Fibroblast of mammary gland (primary cell): ENCODE measurements at regions not wholly inside any gene's neighbourhood (a gene's known extent, or its start where the extent isn't known, plus 50 kb on each side); places are given as distances from the start of the nearest gene placed in this dataset.

Experiments
- DNase-seq: peaks from one replicate; pipeline ENCODE4 v3.0.0-alpha.2; 2010; ENCODE audit warnings: low read depth
- H3K4me3 ChIP-seq: 2 replicates; pipeline ENCODE4 v1.5.1; 2011; ENCODE audit warnings: low read depth, mild to moderate bottlenecking, low read length, moderate library complexity; ENCODE audit not compliant: control insufficient read depth
- TF ChIP-seq, protein P1 (sequence below): conservative IDR thresholded peaks from 2 replicates; pipeline ENCODE4 v1.5.1; 2011; ENCODE audit warnings: low read depth, low read length, inconsistent platforms; ENCODE audit not compliant: control insufficient read depth, insufficient read depth

DNA sequence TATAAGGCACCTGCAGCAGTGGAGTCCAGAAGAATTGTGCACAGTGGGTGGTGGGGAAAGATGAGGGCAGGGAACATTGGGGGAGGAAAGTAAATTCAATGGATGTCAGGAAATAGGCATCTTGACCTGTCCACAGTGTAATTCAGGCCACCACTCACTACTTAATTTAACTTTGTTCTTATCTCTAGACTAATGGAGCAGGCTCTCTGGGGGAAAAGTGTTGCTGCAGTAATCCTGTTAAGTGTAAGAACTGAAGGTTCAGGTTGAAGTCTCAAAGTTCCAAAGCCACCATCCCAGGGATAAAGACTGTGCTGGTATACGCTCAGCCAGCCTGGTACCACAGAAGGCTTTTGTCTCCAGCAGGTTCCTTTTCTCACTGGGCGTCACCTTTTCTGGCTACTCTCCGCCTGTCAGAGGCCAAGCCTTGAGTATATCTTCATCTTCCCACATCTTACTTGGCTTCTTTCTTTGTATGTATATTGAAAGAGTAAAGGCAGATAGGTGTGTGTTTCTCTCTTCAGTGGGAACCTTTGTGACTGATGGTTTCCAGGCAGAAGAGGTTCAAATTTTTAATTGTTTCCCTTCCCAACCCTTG, 150.9 kb upstream of the DMRT1 start:
- no peak overlapping the region for H3K4me3 ChIP-seq
- no peak for DNase-seq
- TF ChIP-seq, protein P1, sequence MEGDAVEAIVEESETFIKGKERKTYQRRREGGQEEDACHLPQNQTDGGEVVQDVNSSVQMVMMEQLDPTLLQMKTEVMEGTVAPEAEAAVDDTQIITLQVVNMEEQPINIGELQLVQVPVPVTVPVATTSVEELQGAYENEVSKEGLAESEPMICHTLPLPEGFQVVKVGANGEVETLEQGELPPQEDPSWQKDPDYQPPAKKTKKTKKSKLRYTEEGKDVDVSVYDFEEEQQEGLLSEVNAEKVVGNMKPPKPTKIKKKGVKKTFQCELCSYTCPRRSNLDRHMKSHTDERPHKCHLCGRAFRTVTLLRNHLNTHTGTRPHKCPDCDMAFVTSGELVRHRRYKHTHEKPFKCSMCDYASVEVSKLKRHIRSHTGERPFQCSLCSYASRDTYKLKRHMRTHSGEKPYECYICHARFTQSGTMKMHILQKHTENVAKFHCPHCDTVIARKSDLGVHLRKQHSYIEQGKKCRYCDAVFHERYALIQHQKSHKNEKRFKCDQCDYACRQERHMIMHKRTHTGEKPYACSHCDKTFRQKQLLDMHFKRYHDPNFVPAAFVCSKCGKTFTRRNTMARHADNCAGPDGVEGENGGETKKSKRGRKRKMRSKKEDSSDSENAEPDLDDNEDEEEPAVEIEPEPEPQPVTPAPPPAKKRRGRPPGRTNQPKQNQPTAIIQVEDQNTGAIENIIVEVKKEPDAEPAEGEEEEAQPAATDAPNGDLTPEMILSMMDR: no peak

DNA sequence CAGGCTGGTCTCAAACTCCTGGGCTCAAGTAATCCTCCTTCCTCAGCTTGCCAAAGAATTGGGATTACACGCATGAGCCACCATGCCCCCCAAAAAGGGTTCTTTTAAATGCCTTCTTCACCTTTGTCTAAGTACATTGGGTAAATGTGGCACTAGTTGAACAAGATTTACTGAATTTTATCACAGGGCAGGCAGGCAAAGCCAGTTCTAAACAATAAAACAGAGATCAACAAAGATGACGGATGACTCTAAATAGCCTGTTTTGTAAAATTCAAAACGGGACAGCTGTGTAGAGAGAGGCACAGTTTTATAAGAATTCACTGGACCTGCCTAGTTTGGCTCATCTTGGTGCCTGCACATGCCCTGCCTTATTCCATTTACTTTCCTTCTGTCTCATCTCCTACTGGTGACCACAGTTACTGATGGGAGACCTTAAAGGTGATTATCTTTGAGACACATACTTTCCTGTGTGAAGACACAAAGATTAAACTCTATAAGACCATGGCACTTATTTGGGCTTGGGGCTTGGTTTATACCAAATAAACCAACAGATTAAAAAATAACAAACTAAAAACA, 149.6 kb upstream of the DMRT1 start:
- no peak for DNase-seq
- H3K4me3 ChIP-seq: no peak overlapping the region
- TF ChIP-seq, protein P1: no peak

DNA sequence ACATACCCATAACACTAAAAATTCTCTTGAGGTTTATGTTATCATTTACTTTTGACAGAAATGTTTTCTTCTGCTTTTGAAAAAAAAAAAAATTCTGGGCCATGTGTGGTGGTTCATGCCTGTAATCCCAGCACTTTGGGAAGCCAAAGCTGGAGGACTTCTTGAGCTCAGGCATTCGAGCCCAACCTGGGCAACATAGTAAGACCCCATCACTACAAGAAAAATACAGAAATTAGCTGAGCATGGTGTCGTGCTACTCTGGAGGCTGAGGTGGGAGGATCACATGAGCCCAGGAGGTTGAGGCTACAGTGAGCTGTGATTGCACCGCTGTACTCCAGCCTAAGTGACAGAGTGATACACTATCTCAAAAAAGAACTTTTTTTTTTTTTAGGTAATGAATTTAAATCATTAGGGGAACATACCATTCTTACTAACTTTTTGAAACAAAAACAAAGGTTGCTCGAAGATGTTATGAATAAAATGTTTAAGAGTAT, 148.8 kb upstream of the DMRT1 start:
- H3K4me3 ChIP-seq: no peak overlapping the region
- no peak for DNase-seq
- TF ChIP-seq, protein P1: no peak

DNA sequence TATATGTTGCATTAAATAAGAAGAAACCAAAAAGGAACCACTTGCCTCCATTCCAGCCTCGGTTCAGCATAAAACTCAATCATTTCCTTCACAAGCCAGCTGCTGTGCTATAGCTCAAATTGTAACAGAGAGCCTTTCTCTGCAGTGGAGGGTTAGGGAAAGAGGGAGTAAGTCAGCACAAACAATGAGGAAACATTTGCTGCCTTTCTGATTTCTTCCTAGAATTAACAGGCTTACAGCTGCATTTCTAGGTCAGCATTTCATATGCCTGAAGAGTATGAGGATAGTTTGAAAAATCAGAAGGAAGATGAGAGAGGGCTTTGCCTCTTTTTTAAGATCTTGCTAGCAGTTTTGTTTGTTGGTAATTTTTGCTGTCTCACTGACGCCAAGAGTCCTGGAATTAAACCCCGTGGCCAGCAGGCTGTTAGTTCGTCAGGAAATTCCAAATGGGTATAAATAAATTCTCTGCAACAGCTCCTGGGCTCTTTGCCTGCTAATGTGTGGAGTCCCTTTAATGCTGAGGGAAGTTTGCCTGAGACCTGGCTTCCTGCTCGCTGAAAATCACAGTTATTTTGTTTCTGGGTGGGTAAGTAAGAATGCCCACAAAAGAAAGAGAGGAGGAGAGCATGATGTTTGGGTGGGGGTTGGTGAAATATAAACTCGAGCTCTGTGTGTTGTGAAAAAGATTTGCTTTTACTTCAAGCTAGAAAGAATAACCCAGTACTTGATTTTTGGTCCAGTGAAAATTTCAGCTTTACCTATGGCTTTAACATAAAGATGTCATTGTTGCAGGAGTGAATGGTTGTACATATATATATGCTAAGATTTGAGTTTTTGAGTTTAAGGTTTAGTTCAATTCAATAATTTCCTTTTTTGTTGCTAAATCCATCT, 148.1 kb upstream of the DMRT1 start:
- peak overlapping the region; percentile 25 for H3K4me3 ChIP-seq
- DNase-seq: peak; percentile 83
- TF ChIP-seq, protein P1: no peak

DNA sequence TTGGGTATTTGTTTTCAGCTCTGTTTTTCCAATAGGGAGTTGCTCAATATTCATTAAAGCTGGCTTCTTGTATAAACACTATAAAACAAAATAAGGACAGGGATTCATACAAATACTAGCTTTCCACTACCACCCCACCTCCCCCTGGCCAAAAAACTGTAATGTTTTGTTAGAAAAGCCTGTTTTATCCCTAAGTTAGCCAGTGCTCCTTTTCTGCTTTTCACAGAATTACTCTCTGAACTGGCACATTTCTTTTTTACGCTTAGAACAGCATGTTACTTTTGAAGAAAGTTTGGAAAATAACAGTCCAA, 147.4 kb upstream of the DMRT1 start:
- peak overlapping the region; percentile 25 for H3K4me3 ChIP-seq
- no peak for DNase-seq
- TF ChIP-seq, protein P1: no peak

- H3K4me3 ChIP-seq: peak overlapping the region; percentile 10
- DNase-seq: peak; percentile 92
- TF ChIP-seq, protein P1: no peak
Measured at GRCh38 chr9:694403-695154, 146.9 kb upstream of the DMRT1 start.
